ENCODE measurements at regions not wholly inside any gene's neighbourhood (a gene's known extent, or its start where the extent isn't known, plus 50 kb on each side); places are given as distances from the start of the nearest gene placed in this dataset.
"Not testable (repeated sequence)": the region's sequence is repeated elsewhere in the genome, so short reads cannot be mapped to it uniquely, and the experiment has no call there.

DNA sequence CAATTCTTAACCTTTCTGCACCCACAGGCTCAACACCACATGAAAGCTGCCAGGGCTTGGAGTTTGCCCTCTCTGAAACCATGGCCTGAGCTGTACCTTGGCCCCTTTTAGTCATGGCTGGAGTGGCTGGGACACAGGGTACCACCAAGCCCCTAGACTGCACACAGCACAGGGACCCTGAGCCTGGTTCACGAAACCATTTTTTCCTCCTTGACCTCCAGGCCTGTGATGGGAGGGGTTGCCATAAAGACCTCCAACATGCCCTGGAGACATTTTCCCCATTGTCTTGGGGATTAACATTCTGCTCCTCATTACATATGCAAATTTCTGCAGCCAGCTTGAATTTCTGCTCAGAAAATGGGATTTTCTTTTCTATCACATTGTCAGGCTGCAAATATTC lies 113.4 kb downstream of the XPNPEP1 start:
- intact Hi-C loops (cut with DNase I); ATAC-seq; DNase-seq; H3K27ac ChIP-seq; H3K27me3 ChIP-seq; H3K36me3 ChIP-seq; H3K4me1 ChIP-seq; H3K4me3 ChIP-seq: not testable (repeated sequence)
- WGBS, 4 donors, result 79 to 93% (median 84%) methylated on average over 1 of the region's 1 CpG
- H3K9me3 ChIP-seq, result peaks cover 0 to 16% (median 3%) of the 10 kb centered on the region in 12 donors

DNA sequence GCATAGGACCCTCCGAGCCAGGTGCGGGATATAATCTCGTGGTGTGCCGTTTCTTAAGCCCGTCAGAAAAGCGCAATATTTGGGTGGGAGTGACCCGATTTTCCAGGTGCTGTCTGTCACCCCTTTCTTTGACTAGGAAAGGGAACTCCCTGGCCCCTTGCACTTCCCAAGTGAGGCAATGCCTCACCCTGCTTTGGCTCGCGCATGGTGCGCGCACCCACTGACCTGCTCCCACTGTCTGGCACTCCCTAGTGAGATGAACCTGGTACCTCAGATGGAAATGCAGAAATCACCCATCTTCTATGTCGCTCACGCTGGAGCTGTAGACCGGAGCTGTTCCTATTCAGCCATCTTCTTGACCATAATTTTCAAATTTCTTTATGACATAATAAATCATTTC lies 122.1 kb downstream of the XPNPEP1 start:
- H3K27me3 ChIP-seq; ATAC-seq; H3K4me1 ChIP-seq; H3K36me3 ChIP-seq; intact Hi-C loops (cut with DNase I); H3K4me3 ChIP-seq; H3K27ac ChIP-seq; DNase-seq: not testable (repeated sequence)
- WGBS, 4 donors, result 83 to 92% (median 90%) methylated on average over 13 to 14 of the region's 14 CpGs
- H3K9me3 ChIP-seq, result peaks cover 0 to 19% (median 4%) of the 10 kb centered on the region in 12 donors

DNA sequence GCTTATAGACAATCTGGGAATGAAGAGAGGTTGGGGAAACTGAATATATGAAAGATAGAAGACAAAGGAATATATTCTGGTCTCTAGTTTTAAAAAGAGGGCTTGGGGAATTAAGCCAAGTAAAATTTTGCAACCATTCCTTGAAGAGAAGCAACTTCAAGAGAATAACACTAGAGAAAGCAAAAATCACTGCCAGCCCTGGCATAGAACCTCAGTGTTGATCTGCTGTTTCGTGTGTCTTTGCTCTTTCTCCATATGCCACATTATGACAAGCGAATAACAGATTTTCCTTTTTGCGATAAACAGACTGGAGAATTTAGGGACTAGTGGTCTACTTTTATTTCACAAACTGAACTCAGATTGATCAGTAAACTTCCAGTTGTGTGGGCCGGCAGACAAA lies 132.7 kb downstream of the XPNPEP1 start:
- Histone ChIP-seq H3K36me3 (no peaks in the 10 kb centered on the region), H3K4me1 (no peaks in the 10 kb centered on the region), H3K27me3 (no peaks in the 10 kb centered on the region), H3K27ac (no peak overlapping the region), H3K9me3 (no peaks in the 10 kb centered on the region), H3K4me3 (no peak overlapping the region)
- TF ChIP-seq, protein P1, sequence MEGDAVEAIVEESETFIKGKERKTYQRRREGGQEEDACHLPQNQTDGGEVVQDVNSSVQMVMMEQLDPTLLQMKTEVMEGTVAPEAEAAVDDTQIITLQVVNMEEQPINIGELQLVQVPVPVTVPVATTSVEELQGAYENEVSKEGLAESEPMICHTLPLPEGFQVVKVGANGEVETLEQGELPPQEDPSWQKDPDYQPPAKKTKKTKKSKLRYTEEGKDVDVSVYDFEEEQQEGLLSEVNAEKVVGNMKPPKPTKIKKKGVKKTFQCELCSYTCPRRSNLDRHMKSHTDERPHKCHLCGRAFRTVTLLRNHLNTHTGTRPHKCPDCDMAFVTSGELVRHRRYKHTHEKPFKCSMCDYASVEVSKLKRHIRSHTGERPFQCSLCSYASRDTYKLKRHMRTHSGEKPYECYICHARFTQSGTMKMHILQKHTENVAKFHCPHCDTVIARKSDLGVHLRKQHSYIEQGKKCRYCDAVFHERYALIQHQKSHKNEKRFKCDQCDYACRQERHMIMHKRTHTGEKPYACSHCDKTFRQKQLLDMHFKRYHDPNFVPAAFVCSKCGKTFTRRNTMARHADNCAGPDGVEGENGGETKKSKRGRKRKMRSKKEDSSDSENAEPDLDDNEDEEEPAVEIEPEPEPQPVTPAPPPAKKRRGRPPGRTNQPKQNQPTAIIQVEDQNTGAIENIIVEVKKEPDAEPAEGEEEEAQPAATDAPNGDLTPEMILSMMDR (IDR thresholded peaks at IDR 0.05), result no peak
- no peak for TF ChIP-seq POLR2A (IDR thresholded peaks at IDR 0.05)
- intact Hi-C loops (cut with DNase I), result no loop called here
- 68 to 87% (median 86%) methylated on average over 4 of the region's 4 CpGs for WGBS, 4 donors
- ATAC-seq (no peak), DNase-seq (no peak)

DNA sequence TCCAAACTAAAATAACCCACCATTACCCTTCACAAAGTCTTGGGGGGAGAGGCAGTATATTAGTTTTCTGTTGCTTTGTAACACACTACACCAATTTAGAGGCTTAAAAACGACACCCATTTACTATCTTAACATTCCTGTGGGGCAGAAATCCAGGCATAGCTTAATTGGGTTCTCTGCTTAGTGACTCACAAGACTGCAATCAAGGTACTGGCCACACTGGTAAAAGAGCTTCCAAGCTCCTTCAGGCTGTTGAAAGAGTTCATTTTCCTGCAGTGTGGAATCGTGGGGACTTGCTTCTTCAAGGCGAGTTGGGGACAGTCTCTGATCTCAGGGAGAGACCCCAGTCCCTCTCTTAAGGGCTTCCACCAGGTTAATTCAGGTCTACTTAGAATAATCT lies 139.1 kb downstream of the XPNPEP1 start:
- TF ChIP-seq, protein P1 (IDR thresholded peaks at IDR 0.05), result no peak
- no peak for TF ChIP-seq POLR2A (IDR thresholded peaks at IDR 0.05)
- ATAC-seq (no peak), DNase-seq (no peak)
- Histone ChIP-seq H3K4me1 (no peaks in the 10 kb centered on the region), H3K27me3 (no peaks in the 10 kb centered on the region), H3K27ac (no peak overlapping the region), H3K9me3 (no peaks in the 10 kb centered on the region), H3K36me3 (no peaks in the 10 kb centered on the region), H3K4me3 (no peak overlapping the region)
- intact Hi-C loops (cut with DNase I), result no loop called here
- WGBS, 4 donors, result 59 to 67% (median 63%) methylated on average over 3 of the region's 3 CpGs

DNA sequence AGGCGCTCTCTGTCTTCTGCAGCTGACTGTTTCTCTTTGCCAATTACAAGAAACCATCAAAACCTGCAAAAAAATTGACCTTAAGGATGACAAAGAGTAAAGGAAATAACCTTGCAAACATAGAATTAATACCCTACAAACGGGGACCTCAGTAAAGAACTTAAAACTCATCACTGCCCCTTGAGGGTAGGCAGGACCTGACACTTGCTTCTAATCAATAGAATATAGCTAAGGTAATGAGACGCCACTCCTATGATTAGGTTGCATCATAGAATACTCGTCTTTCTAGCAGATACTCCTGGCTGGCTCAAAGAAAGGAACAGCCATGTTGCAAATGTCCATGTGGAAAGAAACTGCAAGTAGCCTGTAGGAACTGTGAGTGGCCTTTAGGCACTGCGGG lies 140.0 kb downstream of the XPNPEP1 start:
- Histone ChIP-seq H3K4me1 (no peaks in the 10 kb centered on the region), H3K27me3 (no peaks in the 10 kb centered on the region), H3K4me3 (no peak overlapping the region), H3K36me3 (no peaks in the 10 kb centered on the region), H3K9me3 (no peaks in the 10 kb centered on the region), H3K27ac (no peak overlapping the region)
- no peak for ATAC-seq
- intact Hi-C loops (cut with DNase I), result no loop called here
- no peak for TF ChIP-seq POLR2A (IDR thresholded peaks at IDR 0.05)
- TF ChIP-seq, protein P1 (IDR thresholded peaks at IDR 0.05), result no peak
- 83 to 86% (median 83%) methylated on average over 5 of the region's 5 CpGs for WGBS, 4 donors
- DNase-seq, result no peak

Measured in heart left ventricle (tissue), 16 donors.